HG03378 (cell line): ENCODE measurements at regions not wholly inside any gene's neighbourhood (a gene's known extent, or its start where the extent isn't known, plus 50 kb on each side); places are given as distances from the start of the nearest gene placed in this dataset.
"Not testable (repeated sequence)": the region's sequence is repeated elsewhere in the genome, so short reads cannot be mapped to it uniquely, and the experiment has no call there.

Source experiments
- ATAC-seq: cut with Tn5 transposase; IDR thresholded peaks from one replicate; pipeline ENCODE4 v1.9.1; 2021; ENCODE audit warnings: mild to moderate bottlenecking, moderate library complexity; ENCODE audit not compliant: unreplicated experiment

- ATAC-seq, result no peak
Observed at GRCh38 chr18:34280000-34280399, 55.3 kb upstream of the NOL4 start.

DNA sequence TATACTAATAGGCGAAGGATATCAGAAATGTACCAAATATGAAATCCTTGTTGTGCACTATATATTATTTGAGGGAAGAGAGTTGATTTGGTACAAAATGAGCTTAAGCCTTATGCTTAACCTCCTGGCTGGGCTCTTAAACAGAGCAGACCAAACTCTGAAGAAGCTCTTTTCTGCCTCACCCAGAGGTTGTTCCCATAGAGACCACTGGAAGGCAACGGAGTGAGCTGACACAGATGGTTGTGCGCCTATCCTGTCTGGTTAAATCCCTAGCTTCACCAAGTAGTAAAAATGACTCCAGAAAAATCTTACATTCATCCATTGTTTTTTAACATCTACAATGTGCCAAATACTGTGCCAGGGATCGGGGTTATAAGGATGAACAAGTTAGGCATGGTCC lies 55.9 kb upstream of the NOL4 start:
- ATAC-seq, result no peak

GRCh38 chr18:34281290-34281689 lies 56.6 kb upstream of the NOL4 start:
- ATAC-seq, result no peak

DNA sequence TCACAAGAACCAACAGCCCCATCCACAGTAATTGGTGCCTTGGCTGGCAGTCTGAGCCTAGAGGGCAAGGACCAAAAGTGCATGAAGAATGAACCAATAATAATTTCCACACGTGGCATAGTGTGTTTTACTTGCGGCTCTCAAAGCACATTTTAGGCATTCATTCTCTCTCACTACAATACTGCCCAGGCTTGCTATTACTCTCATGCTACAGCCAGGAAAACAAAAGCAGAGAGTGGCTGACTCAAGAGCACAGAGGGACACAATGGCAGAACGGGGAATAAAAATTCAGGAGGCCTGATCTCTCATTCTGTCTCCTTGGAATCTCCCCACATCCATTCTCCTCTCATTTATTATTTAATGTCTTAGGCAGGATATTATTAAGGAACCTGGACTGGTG lies 57.0 kb upstream of the NOL4 start:
- ATAC-seq, result no peak

DNA sequence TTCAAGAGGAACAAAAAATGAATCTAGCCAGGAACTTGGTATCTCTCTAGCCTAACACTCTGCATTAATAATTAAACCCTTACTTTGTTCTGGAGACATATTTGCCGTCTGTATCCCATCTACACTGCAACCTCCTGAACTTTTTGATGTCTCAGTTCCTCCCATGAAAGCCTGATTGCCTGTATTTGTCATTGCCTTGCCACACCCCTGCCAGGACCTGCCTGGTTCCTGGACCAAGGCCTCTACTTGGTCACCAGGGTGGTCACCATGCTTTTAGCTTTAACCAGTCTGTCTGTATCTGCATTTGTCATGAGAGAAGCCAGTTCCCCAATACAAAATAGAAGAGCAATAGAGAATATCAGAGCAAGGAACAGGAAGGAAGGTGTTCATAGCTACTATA lies 58.8 kb upstream of the NOL4 start:
- no peak for ATAC-seq

DNA sequence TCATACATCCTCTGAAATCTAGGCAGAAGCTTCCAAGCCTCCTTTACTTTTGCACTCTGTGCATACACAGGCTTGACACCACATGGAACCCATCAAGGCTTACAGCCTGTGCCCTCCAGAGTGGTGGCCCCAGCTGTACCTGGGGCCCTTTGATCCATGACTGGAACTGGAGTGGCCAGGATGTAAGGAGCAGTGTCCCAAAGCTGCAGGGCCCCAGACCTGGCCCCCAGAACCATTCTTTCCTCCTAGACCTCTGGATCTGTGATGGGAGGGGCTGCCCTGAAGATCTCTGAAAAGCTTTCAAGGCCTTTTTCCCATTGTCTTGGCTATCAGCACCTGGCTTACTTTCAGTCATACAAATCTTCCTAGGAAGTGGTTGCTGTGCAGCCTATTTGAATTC lies 63.1 kb upstream of the NOL4 start:
- no peak for ATAC-seq

DNA sequence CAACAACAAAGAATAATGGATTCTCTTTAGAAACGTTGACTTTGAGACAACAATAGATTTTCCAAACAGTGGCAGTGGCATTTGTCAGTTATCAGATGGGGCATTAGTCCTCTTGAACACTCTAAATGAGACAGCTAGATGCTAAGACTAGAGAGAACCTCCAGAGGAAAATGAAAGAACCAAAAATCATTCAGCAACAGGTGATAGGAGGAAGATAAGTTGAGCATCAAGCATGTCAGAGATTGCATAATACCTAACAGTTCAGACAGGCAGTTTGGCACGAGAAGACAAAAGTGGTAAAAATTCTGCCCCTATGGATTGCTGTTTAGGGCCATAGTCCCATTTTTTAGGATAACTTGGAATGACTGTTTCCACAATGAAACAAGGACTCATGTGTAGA lies 67.9 kb upstream of the NOL4 start:
- ATAC-seq, result no peak

GRCh38 chr18:34297287-34297686 lies 72.6 kb upstream of the NOL4 start:
- no peak for ATAC-seq

- no peak for ATAC-seq
Observed at GRCh38 chr18:34299828-34300227, 75.1 kb upstream of the NOL4 start.

DNA sequence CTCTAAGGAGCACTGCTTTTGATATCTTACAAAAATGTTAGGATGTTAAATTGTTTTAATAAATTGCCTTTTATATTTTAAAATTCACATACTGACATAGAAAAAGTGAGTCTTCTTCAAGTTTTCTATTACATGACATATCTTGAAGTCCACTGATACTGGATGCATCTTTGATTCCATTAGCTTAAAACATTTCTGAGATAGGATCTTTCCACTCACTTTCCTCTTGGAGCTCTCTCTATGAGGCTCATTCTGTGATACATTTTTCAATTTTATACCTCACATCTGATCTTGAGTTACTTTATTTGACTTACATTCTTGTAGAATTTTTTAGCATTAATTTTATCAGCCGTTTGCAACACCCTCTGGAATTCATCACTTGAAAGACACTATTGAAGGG lies 86.8 kb upstream of the NOL4 start:
- no peak for ATAC-seq

GRCh38 chr18:34314847-34315246 lies 90.1 kb upstream of the NOL4 start:
- no peak for ATAC-seq

DNA sequence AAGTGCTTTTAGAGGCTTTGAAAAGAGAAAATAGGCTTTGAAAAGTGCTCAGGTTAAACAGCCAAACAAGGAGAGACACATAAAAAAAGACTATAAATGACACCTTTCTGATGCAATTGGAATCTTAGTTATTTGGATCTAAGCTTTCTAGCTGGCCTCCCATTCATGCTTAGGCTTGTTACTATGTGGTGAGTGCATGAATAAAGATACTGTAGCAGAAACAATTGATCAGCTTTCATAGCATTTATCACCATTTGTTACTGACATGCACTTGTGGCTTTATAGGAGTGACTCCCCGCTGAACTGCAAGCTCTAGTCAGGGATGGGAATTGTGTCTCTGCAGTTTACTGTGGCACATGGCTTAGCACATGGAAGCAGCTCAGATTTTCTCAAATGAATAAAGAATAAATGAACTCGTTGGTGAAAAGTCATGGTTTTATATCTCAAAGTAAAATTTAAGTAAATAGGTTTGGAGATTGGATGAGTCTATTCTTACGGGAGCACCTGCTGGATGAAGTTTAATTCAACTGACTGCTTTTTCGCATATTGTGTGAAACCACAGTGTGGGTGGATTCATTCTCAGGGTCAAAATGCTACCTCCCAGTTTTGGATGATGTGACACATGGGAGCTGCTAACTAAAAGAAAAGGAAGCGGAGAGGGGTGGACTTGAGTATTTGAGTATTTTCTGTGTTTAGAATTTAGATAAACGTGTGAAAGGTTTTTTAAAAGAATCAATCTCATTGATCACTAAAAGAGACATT lies 91.1 kb upstream of the NOL4 start:
- no peak for ATAC-seq

DNA sequence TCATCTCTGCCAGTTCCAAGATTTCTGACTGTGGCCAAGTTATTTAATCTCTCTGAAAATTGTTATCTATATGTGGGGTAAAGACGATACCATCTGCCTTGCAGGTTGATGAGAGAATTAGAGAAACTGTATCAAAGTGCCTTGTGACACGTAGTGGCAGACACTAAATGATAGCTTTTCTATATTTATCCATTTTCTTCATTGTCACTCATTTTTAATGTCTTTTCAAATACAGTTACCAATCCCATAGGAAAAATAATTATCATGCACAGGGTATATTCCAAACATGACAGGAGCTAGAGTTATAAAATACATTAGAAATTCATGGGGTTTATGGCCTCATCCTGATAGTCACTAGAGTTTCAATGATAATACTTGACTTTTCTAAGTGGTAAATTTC lies 95.6 kb upstream of the NOL4 start:
- ATAC-seq, result no peak

DNA sequence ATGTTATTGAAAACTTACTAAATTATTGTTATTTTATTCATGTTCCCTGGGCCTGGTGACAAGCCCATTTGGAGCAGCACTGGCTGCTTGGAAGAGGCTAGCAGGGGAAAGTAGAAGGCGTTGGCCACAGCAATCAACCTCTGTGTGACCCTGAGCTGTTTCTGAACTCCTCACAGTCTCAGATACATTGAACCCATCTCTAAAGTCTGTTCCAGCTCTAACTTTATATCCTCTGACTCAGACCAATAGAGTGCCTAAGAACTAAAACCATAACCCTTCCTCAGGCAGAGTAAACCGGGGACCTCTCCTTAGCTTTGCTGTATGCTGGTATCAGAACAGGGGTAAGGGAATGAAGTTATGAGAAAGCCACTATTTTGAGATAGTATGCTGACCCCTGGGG lies 96.4 kb upstream of the NOL4 start:
- ATAC-seq, result peak; percentile 87

DNA sequence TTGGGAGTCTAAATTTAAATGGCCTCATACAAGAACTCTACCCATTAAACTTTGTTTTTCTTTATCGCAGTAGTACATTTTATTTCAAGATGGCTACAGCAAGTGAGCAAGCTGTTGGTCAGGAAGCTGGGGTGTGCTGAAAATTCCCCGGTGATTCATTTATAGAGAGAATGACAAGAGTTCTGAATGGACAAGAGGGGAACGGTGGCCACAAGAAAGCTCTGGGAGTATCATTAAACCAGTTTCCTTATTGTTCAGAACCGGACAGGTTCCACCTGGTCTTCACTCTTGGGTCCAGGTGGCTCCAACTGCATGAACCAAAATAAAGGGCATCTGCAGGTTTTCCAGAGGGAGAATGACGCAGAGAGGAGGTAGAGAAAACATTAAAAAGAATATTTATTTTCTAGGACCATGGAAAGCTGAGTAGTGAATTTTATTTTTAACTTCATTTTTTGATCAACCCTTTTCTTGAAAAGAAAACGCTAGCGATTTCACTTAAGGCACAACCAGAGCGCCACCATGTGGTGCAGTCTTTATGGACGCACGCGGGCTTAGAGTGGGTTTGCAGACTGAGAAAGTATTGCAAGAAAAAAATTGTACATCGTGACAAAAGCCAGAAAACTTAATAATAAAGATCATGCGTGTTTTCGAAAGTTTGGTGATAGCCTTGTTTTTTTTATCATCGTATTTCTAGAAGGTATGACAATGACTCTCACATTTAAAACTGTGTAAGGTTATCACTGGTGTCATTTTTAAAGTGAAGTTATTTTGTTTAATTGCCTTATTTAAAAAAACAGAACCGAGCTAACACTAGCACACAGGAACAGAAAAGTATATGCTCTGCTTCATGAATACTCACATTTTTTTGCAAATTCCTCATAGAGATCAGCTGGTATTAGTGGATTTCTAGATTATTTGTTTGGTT lies 97.9 kb upstream of the NOL4 start:
- ATAC-seq, result peak; percentile 71

- ATAC-seq, result no peak
Observed at GRCh38 chr18:34329840-34330239, 105.1 kb upstream of the NOL4 start.

DNA sequence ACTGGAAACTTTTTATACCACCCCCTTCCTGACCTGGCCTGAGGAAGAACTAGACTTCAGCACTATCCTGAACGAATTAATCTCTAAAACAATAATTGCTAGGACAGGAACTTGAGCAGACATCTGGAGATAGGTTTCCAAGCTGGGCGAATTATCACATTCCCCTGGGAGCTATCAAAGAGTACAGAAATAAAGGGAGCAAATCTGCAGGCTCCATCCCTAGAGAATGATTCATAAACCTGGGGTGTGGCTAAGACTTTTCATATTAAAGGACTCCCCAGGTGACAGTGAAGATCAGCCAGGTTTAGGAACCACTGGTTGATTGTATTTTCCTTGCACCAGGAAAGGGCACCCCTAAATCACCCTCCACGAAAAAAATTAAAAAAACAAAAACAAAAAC lies 105.6 kb upstream of the NOL4 start:
- ATAC-seq, result no peak

GRCh38 chr18:34330907-34331306 lies 106.2 kb upstream of the NOL4 start:
- ATAC-seq, result not testable (repeated sequence)

- ATAC-seq, result not testable (repeated sequence)
Observed at GRCh38 chr18:34331343-34331742, 106.6 kb upstream of the NOL4 start.

DNA sequence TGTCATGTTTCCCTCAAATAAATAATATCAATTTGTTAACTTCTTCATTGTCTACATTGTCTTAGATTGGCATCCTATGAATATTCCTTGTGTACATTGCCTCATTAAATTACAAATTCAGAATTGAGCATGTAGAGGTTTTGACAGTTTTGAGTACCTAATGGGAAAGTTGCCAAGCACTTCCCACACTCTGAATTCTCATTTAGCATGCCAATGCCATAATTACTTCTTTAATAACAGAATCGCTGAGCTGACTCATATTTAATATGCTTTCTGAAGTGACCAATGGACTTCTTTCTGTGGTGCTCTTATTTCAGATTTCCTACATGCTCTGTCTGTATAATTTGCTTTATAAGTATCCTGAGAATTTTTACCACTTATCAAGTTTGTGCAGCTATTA lies 114.4 kb upstream of the NOL4 start:
- ATAC-seq, result no peak

GRCh38 chr18:34342960-34343359 lies 118.2 kb upstream of the NOL4 start:
- ATAC-seq, result no peak

DNA sequence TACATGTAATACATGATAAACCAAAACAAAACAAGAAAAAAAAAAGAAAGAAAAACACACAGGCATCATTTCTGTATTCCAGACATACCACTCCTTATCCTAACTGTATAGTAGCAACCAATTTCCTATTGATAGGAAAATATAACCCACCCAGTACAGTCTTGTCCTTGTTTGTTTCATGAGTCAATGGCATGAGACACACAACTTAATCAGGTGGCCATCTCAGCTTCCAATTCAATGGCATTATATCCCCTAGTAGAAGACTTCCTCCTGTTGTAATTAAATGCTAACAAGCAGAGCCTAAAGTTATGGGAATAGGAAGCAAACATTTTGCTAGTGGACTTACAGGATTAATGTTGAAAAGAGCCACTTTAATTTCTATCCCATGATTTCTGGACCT lies 121.0 kb upstream of the NOL4 start:
- ATAC-seq, result no peak
